Testis (tissue), 2 donors: ENCODE measurements at regions not wholly inside any gene's neighbourhood (a gene's known extent, or its start where the extent isn't known, plus 50 kb on each side); places are given as distances from the start of the nearest gene placed in this dataset.

Source experiments
- CTCF ChIP-seq, 3 experiments: fragments of 450-650 bp in 2 of 3; fragments of 200-600 bp in 1 of 3; sonication (generic) in 1 of 3; IDR thresholded peaks; one replicate each; pipeline ENCODE4 v1.5.1; 2016 to 2019; ENCODE audit warnings: antibody characterized with exemption in 3 of 3, mild to moderate bottlenecking in 2 of 3, moderate library complexity in 1 of 3
- POLR2A ChIP-seq: fragments of 450-650 bp; IDR thresholded peaks from one replicate; pipeline ENCODE4 v1.6.1; 2017; ENCODE audit warnings: antibody characterized with exemption, mild to moderate bottlenecking, moderate library complexity

- TF ChIP-seq CTCF (IDR thresholded peaks at IDR 0.05) (no peak), POLR2A (no peak)
These were observed 627.9 kb upstream of the ZNF385D start for GRCh38 chr3:22378869-22379268.
